Thyroid gland (tissue), 4 donors: ENCODE measurements at regions not wholly inside any gene's neighbourhood (a gene's known extent, or its start where the extent isn't known, plus 50 kb on each side); places are given as distances from the start of the nearest gene placed in this dataset.

Experiments
- POLR2A ChIP-seq, 2 donors: fragments of 450-650 bp; IDR thresholded peaks; one replicate each; pipeline ENCODE4 v1.6.1; 2017; ENCODE audit warnings: antibody characterized with exemption in 2 of 2, mild to moderate bottlenecking in 2 of 2, moderate library complexity in 1 of 2
- TF ChIP-seq, protein P1 (sequence below), 6 experiments: fragments of 200-600 bp in 3 of 6; fragments of 450-650 bp in 3 of 6; sonication (generic) in 3 of 6; IDR thresholded peaks; one replicate each; pipeline ENCODE4 v1.5.1; 2016 to 2019; ENCODE audit warnings: antibody characterized with exemption in 6 of 6, mild to moderate bottlenecking in 2 of 6, inconsistent platforms in 1 of 6, moderate library complexity in 1 of 6

DNA sequence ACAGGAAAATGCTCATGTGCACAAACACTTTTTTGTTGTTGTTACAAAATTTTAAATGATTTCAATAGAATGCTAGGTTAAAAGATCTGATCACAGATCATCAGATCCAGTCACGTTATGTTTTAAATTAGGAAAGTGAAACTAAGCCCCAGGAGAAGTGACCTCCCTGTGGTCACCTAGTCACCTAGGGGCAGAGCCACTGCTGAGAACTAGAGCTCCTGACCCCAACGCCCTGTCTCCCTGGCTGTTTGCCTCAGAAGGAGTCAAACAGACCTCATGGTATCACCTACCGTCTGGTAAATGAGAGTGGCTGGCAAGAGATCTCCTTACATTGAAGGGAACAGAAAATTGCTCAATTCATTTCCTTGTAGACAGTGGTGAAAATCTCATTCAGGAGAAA, 447.3 kb downstream of the ADRA2A start:
- no peak for TF ChIP-seq POLR2A (IDR thresholded peaks at IDR 0.05)
- TF ChIP-seq, protein P1, sequence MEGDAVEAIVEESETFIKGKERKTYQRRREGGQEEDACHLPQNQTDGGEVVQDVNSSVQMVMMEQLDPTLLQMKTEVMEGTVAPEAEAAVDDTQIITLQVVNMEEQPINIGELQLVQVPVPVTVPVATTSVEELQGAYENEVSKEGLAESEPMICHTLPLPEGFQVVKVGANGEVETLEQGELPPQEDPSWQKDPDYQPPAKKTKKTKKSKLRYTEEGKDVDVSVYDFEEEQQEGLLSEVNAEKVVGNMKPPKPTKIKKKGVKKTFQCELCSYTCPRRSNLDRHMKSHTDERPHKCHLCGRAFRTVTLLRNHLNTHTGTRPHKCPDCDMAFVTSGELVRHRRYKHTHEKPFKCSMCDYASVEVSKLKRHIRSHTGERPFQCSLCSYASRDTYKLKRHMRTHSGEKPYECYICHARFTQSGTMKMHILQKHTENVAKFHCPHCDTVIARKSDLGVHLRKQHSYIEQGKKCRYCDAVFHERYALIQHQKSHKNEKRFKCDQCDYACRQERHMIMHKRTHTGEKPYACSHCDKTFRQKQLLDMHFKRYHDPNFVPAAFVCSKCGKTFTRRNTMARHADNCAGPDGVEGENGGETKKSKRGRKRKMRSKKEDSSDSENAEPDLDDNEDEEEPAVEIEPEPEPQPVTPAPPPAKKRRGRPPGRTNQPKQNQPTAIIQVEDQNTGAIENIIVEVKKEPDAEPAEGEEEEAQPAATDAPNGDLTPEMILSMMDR (IDR thresholded peaks at IDR 0.05): no peak
